ACC112 (cell line): ENCODE measurements at regions not wholly inside any gene's neighbourhood (a gene's known extent, or its start where the extent isn't known, plus 50 kb on each side); places are given as distances from the start of the nearest gene placed in this dataset.

ENCODE experiments used
- H2AFZ ChIP-seq: fragments of 200-600 bp; sonication (generic); one replicate; pipeline ENCODE4 v1.6.0; 2017; ENCODE audit warnings: antibody characterized with exemption, low read length; ENCODE audit not compliant: unreplicated experiment
- H3K27ac ChIP-seq: fragments of 200-600 bp; sonication (generic); 2 replicates; pipeline ENCODE4 v1.5.1; 2014; ENCODE audit warnings: low read depth, mild to moderate bottlenecking, antibody characterized with exemption, low read length, moderate library complexity
- H3K27me3 ChIP-seq: fragments of 200-600 bp; sonication (generic); 2 replicates; pipeline ENCODE4 v1.6.1; 2014; ENCODE audit warnings: mild to moderate bottlenecking, antibody characterized with exemption, low read length, moderate library complexity, mixed read lengths; ENCODE audit not compliant: insufficient read depth
- H3K36me3 ChIP-seq: fragments of 200-600 bp; sonication (generic); 2 replicates; pipeline ENCODE4 v1.6.1; 2016; ENCODE audit warnings: mild to moderate bottlenecking, antibody characterized with exemption, low read length, moderate library complexity, mixed read lengths; ENCODE audit not compliant: insufficient read depth
- H3K4me1 ChIP-seq: fragments of 200-600 bp; sonication (generic); one replicate; pipeline ENCODE4 v1.6.1; 2016; ENCODE audit warnings: low read length, mixed read lengths; ENCODE audit not compliant: insufficient read depth, unreplicated experiment, control insufficient read depth
- H3K4me3 ChIP-seq: fragments of 200-600 bp; sonication (generic); 2 replicates; pipeline ENCODE4 v1.5.1; 2014; ENCODE audit warnings: mild to moderate bottlenecking, low read depth, low read length
- H3K79me2 ChIP-seq: fragments of 200-600 bp; sonication (generic); one replicate; pipeline ENCODE4 v1.6.0; 2016; ENCODE audit warnings: low read length; ENCODE audit not compliant: control insufficient read depth, unreplicated experiment, insufficient read depth

GRCh38 chr3:176651622-176652021, 545.7 kb downstream of the TBL1XR1 start:
- Histone ChIP-seq H2AFZ (no peak overlapping the region), H3K27me3 (no peaks in the 10 kb centered on the region), H3K4me3 (no peak overlapping the region), H3K27ac (no peak overlapping the region), H3K36me3 (no peaks in the 10 kb centered on the region), H3K79me2 (no peaks in the 10 kb centered on the region), H3K4me1 (no peaks in the 10 kb centered on the region)

GRCh38 chr3:176650478-176650877, 546.8 kb downstream of the TBL1XR1 start:
- Histone ChIP-seq H3K4me3 (no peak overlapping the region), H3K27ac (no peak overlapping the region), H2AFZ (no peak overlapping the region), H3K27me3 (no peaks in the 10 kb centered on the region), H3K4me1 (no peaks in the 10 kb centered on the region), H3K36me3 (no peaks in the 10 kb centered on the region), H3K79me2 (no peaks in the 10 kb centered on the region)

GRCh38 chr3:176647987-176648386, 549.3 kb downstream of the TBL1XR1 start:
- H3K27ac ChIP-seq = no peak overlapping the region
- H3K4me1 ChIP-seq = no peaks in the 10 kb centered on the region
- no peak overlapping the region for H3K4me3 ChIP-seq
- H3K79me2 ChIP-seq = no peaks in the 10 kb centered on the region
- no peaks in the 10 kb centered on the region for H3K27me3 ChIP-seq
- H2AFZ ChIP-seq = no peak overlapping the region
- no peaks in the 10 kb centered on the region for H3K36me3 ChIP-seq

DNA sequence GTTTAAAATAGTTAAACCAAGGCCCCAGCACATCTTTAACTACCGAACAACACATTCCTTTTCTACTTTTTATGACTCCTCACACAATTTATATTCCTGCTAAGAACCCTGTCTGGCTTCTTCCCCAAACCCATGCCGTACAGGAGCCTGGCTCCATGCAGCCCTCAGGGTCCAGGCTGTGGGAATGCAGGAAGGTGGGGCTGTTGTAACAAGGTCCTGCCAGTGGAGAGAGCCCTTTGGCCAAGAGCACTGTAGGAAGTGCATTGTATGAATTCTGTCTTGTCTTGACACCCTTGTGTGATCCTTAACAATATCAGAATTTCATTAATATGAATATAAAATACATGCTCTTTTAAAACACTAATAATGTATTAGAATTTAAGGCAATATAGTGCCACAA, 563.8 kb downstream of the TBL1XR1 start:
- Histone ChIP-seq H3K4me1 (no peaks in the 10 kb centered on the region), H3K27me3 (no peaks in the 10 kb centered on the region; the same call in 1 of the 2 replicates), H2AFZ (no peak overlapping the region), H3K36me3 (no peaks in the 10 kb centered on the region), H3K27ac (no peak overlapping the region), H3K79me2 (no peaks in the 10 kb centered on the region), H3K4me3 (no peak overlapping the region)

DNA sequence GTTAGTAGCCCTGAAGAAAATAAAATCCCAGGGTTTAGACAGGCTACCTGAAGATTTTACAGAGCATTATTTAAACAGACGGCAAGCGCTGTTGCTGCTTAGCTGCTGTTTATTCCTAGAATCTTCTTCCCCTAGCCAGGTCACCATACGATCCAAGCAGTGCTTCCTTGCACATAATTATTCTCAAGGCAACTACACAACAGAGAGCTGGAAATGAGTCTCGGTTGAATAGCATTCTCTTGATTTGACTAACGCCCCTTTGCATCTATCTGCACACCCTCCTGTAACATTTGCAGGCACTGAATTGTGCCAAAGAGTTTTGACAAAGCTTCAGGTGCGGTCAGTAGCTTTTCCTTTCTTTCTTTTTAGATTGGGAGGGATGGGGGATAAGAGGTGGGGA, 564.4 kb downstream of the TBL1XR1 start:
- Histone ChIP-seq H2AFZ (no peak overlapping the region), H3K27me3 (no peaks in the 10 kb centered on the region; the same call in 1 of the 2 replicates), H3K4me3 (no peak overlapping the region), H3K4me1 (no peaks in the 10 kb centered on the region), H3K79me2 (no peaks in the 10 kb centered on the region), H3K36me3 (no peaks in the 10 kb centered on the region), H3K27ac (no peak overlapping the region)

- Histone ChIP-seq H3K79me2 (no peaks in the 10 kb centered on the region), H3K4me1 (no peaks in the 10 kb centered on the region), H3K36me3 (no peaks in the 10 kb centered on the region), H2AFZ (no peak overlapping the region), H3K27ac (no peak overlapping the region), H3K27me3 (no peaks in the 10 kb centered on the region; the same call in 1 of the 2 replicates), H3K4me3 (no peak overlapping the region)
These were observed 566.1 kb downstream of the TBL1XR1 start for GRCh38 chr3:176631165-176631564.

GRCh38 chr3:176628101-176628639, 569.1 kb downstream of the TBL1XR1 start:
- H3K27ac ChIP-seq = no peak overlapping the region

GRCh38 chr3:176623468-176624150, 573.7 kb downstream of the TBL1XR1 start:
- Histone ChIP-seq H2AFZ (no peak overlapping the region), H3K27me3 (no peaks in the 10 kb centered on the region), H3K4me1 (no peaks in the 10 kb centered on the region), H3K79me2 (no peaks in the 10 kb centered on the region), H3K4me3 (no peak overlapping the region), H3K27ac (no peak overlapping the region), H3K36me3 (no peaks in the 10 kb centered on the region)

More at GRCh38 chr3:176628101-176628639, 569.1 kb downstream of the TBL1XR1 start:
- H3K27me3 ChIP-seq = no peaks in the 10 kb centered on the region; the same call in 1 of the 2 replicates
- H2AFZ ChIP-seq = no peak overlapping the region
- no peak overlapping the region for H3K4me3 ChIP-seq
- no peaks in the 10 kb centered on the region for H3K4me1 ChIP-seq
- H3K36me3 ChIP-seq = no peaks in the 10 kb centered on the region
- no peaks in the 10 kb centered on the region for H3K79me2 ChIP-seq

- Histone ChIP-seq H3K27ac (no peak overlapping the region), H3K27me3 (no peaks in the 10 kb centered on the region), H2AFZ (no peak overlapping the region), H3K4me3 (no peak overlapping the region), H3K4me1 (no peaks in the 10 kb centered on the region), H3K79me2 (no peaks in the 10 kb centered on the region), H3K36me3 (no peaks in the 10 kb centered on the region)
These were observed 577.4 kb downstream of the TBL1XR1 start for GRCh38 chr3:176619833-176620232.

GRCh38 chr3:176615826-176616225, 581.5 kb downstream of the TBL1XR1 start:
- H3K36me3 ChIP-seq = no peaks in the 10 kb centered on the region
- no peak overlapping the region for H2AFZ ChIP-seq
- H3K79me2 ChIP-seq = no peaks in the 10 kb centered on the region
- H3K27me3 ChIP-seq = no peaks in the 10 kb centered on the region
- H3K27ac ChIP-seq = no peak overlapping the region
- no peak overlapping the region for H3K4me3 ChIP-seq
- peaks cover 4% of the 10 kb centered on the region for H3K4me1 ChIP-seq

DNA sequence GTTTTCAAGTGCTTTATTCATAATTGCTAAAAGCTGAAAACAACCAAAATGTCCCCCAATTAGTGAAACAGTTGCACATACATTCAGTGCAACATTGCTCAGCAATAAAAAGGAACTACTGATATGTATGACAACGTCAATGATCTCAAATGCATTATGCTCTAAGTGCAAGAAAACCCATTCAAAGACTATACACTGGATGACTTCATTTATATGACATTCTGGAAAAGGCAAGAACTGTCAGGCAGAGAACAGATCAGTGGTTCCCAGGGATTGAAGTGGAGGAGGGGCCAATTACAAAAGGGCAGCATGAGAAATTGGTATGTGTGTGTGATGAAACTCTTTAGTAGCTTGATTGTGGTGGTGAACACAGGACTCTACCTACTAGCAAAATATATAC, 585.6 kb downstream of the TBL1XR1 start:
- peaks cover 4% of the 10 kb centered on the region for H3K4me1 ChIP-seq
- H3K27me3 ChIP-seq = no peaks in the 10 kb centered on the region
- no peaks in the 10 kb centered on the region for H3K36me3 ChIP-seq
- H2AFZ ChIP-seq = no peak overlapping the region
- H3K27ac ChIP-seq = no peak overlapping the region
- no peak overlapping the region for H3K4me3 ChIP-seq
- H3K79me2 ChIP-seq = no peaks in the 10 kb centered on the region
